BE2C (cell line): ENCODE measurements at regions not wholly inside any gene's neighbourhood (a gene's known extent, or its start where the extent isn't known, plus 50 kb on each side); places are given as distances from the start of the nearest gene placed in this dataset.

Source experiments
- DNase-seq: peaks from one replicate; pipeline ENCODE4 v3.0.0-alpha.2; 2020
- H3K27me3 ChIP-seq: fragments of 250-450 bp; sonication (Bioruptor Pico); 2 replicates; pipeline ENCODE4 v1.5.1; 2020; ENCODE audit warnings: mild to moderate bottlenecking
- H3K36me3 ChIP-seq: fragments of 250-450 bp; sonication (Bioruptor Pico); 2 replicates; pipeline ENCODE4 v1.5.1; 2020; ENCODE audit warnings: mild to moderate bottlenecking
- H3K4me1 ChIP-seq: fragments of 250-450 bp; sonication (Bioruptor Pico); 2 replicates; pipeline ENCODE4 v1.5.1; 2020
- H3K4me3 ChIP-seq: 2 replicates; pipeline ENCODE4 v1.5.1; 2011; ENCODE audit warnings: low read depth, low read length
- H3K9me3 ChIP-seq: fragments of 250-450 bp; sonication (Bioruptor Pico); 2 replicates; pipeline ENCODE4 v1.5.1; 2020
- CTCF ChIP-seq: IDR thresholded peaks from 2 replicates; pipeline ENCODE4 v1.5.1; 2012; ENCODE audit warnings: mild to moderate bottlenecking, low read depth, low read length

GRCh38 chr5:98433022-98433421, 340.4 kb upstream of the RGMB start:
- Histone ChIP-seq H3K27me3 (no peaks in the 10 kb centered on the region), H3K4me3 (no peak overlapping the region), H3K4me1 (no peaks in the 10 kb centered on the region), H3K9me3 (no peaks in the 10 kb centered on the region), H3K36me3 (no peaks in the 10 kb centered on the region)
- DNase-seq: no peak
- no peak for TF ChIP-seq CTCF

GRCh38 chr5:98433673-98434072, 339.8 kb upstream of the RGMB start:
- no peaks in the 10 kb centered on the region for H3K4me1 ChIP-seq
- no peaks in the 10 kb centered on the region for H3K27me3 ChIP-seq
- H3K9me3 ChIP-seq: no peaks in the 10 kb centered on the region
- H3K4me3 ChIP-seq: no peak overlapping the region
- no peak for TF ChIP-seq CTCF
- DNase-seq: no peak
- H3K36me3 ChIP-seq: no peaks in the 10 kb centered on the region

DNA sequence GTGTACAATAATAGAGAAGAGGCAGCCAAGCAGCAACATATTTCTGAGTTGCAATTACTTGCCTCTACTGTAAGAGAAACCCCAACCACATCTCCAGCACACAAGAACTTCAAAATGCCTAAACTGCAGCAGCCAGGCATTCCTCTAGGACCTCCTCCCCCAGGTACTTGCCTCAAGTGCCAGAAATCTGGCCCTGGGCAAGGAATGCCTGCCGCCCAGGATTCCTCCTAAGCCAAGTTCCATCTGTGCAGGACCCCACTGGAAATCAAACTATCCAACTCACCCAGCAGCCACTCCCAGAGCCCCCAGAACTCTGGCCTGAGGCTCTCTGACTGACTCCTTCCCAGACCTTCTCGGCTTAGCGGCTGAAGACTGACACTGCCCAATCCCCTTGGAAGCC, 336.8 kb upstream of the RGMB start:
- no peak for TF ChIP-seq CTCF
- H3K9me3 ChIP-seq: no peaks in the 10 kb centered on the region

DNA sequence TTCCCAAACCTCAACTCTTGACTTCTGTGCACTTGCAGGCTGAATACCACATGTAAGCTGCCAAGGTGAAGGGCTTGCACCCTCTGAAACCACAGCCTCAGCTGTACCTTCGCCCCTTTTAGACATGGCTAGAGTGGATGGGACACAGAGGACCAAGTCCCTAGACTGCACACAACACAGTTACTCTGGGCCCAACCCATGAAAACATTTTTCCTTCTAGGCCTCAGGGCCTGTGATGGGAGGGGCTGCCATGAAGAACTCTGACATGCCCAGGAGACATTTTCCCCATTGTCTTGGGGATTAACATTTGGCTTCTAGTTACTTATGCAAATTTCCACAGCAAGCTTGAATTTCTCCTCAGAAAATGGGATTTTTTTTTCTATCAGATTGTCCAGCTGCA, 331.0 kb upstream of the RGMB start:
- Histone ChIP-seq H3K4me3 (no peak overlapping the region), H3K9me3 (no peaks in the 10 kb centered on the region), H3K36me3 (no peaks in the 10 kb centered on the region), H3K27me3 (no peaks in the 10 kb centered on the region), H3K4me1 (no peaks in the 10 kb centered on the region)
- no peak for TF ChIP-seq CTCF
- DNase-seq: no peak

More for the DNA sequence above, 336.8 kb upstream of the RGMB start:
- H3K4me1 ChIP-seq: no peaks in the 10 kb centered on the region
- no peak overlapping the region for H3K4me3 ChIP-seq
- DNase-seq: peak; percentile 20
- H3K36me3 ChIP-seq: no peaks in the 10 kb centered on the region
- no peaks in the 10 kb centered on the region for H3K27me3 ChIP-seq

GRCh38 chr5:98443881-98444280, 329.6 kb upstream of the RGMB start:
- Histone ChIP-seq H3K36me3 (no peaks in the 10 kb centered on the region), H3K4me1 (no peaks in the 10 kb centered on the region), H3K4me3 (no peak overlapping the region), H3K27me3 (no peaks in the 10 kb centered on the region), H3K9me3 (no peaks in the 10 kb centered on the region)
- no peak for DNase-seq
- no peak for TF ChIP-seq CTCF

DNA sequence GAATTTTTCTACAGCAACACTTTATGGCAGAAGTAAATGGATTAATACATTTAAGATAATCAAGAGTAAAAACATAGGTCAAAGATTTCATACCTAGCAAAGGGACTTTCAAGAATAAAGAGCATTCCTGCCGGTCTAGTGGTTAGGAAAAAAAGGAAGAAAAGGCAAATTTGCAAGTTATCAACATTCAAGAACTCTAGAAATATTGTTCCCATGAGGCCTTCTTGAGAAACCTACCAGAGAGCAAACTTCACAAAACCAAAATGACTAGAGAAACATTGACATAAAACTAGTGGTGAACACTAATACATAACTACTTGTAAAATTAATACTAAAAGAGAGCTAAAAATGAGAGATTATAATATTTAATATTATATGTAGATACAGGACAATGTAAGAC, 320.2 kb upstream of the RGMB start:
- no peak for DNase-seq
- Histone ChIP-seq H3K36me3 (no peaks in the 10 kb centered on the region), H3K9me3 (no peaks in the 10 kb centered on the region), H3K4me1 (no peaks in the 10 kb centered on the region), H3K27me3 (no peaks in the 10 kb centered on the region), H3K4me3 (no peak overlapping the region)
- no peak for TF ChIP-seq CTCF
